ENCODE measurements at regions not wholly inside any gene's neighbourhood (a gene's known extent, or its start where the extent isn't known, plus 50 kb on each side); places are given as distances from the start of the nearest gene placed in this dataset.

DNA sequence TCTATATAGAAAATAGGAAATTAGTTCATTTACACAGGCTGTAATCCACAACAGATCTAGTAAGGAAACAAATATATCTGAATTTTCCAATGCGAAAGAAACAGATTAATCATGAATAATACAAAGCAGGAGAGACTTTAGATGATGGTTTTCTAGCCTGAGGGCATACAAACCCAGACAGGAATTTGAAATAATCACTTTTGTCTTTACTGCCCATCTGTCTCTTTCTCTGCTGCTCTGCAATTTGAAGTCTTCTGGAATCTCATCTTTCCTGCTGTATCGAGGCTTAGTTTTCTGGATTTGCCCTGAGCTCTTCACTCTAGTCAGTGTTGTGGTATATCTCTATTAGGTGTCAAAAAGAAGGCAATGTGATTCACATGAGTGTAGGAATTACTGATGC lies 711.8 kb upstream of the FAM241A start:
- TF ChIP-seq, protein P1, sequence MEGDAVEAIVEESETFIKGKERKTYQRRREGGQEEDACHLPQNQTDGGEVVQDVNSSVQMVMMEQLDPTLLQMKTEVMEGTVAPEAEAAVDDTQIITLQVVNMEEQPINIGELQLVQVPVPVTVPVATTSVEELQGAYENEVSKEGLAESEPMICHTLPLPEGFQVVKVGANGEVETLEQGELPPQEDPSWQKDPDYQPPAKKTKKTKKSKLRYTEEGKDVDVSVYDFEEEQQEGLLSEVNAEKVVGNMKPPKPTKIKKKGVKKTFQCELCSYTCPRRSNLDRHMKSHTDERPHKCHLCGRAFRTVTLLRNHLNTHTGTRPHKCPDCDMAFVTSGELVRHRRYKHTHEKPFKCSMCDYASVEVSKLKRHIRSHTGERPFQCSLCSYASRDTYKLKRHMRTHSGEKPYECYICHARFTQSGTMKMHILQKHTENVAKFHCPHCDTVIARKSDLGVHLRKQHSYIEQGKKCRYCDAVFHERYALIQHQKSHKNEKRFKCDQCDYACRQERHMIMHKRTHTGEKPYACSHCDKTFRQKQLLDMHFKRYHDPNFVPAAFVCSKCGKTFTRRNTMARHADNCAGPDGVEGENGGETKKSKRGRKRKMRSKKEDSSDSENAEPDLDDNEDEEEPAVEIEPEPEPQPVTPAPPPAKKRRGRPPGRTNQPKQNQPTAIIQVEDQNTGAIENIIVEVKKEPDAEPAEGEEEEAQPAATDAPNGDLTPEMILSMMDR (IDR thresholded peaks at IDR 0.05; ENCODE audit: poor library complexity, severe bottlenecking): no peak
- TF ChIP-seq RAD21 (conservative IDR thresholded peaks at IDR 0.05) (no peak), EZH2 (IDR thresholded peaks at IDR 0.05; ENCODE audit: borderline replicate concordance, insufficient read depth, low read length, poor library complexity, severe bottlenecking) (no peak), MXI1 (conservative IDR thresholded peaks at IDR 0.05; ENCODE audit: poor library complexity, severe bottlenecking) (no peak), POLR2AphosphoS5 (IDR thresholded peaks at IDR 0.05) (no peak), EP300 (conservative IDR thresholded peaks at IDR 0.05; ENCODE audit: poor library complexity, severe bottlenecking) (no peak), TAF1 (IDR thresholded peaks at IDR 0.05; ENCODE audit: low read depth) (no peak), SMC3 (conservative IDR thresholded peaks at IDR 0.05; ENCODE audit: poor library complexity) (no peak)
- TF ChIP-seq, protein P2, sequence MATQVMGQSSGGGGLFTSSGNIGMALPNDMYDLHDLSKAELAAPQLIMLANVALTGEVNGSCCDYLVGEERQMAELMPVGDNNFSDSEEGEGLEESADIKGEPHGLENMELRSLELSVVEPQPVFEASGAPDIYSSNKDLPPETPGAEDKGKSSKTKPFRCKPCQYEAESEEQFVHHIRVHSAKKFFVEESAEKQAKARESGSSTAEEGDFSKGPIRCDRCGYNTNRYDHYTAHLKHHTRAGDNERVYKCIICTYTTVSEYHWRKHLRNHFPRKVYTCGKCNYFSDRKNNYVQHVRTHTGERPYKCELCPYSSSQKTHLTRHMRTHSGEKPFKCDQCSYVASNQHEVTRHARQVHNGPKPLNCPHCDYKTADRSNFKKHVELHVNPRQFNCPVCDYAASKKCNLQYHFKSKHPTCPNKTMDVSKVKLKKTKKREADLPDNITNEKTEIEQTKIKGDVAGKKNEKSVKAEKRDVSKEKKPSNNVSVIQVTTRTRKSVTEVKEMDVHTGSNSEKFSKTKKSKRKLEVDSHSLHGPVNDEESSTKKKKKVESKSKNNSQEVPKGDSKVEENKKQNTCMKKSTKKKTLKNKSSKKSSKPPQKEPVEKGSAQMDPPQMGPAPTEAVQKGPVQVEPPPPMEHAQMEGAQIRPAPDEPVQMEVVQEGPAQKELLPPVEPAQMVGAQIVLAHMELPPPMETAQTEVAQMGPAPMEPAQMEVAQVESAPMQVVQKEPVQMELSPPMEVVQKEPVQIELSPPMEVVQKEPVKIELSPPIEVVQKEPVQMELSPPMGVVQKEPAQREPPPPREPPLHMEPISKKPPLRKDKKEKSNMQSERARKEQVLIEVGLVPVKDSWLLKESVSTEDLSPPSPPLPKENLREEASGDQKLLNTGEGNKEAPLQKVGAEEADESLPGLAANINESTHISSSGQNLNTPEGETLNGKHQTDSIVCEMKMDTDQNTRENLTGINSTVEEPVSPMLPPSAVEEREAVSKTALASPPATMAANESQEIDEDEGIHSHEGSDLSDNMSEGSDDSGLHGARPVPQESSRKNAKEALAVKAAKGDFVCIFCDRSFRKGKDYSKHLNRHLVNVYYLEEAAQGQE (IDR thresholded peaks at IDR 0.05; ENCODE audit: borderline replicate concordance): no peak
